ENCODE measurements at regions not wholly inside any gene's neighbourhood (a gene's known extent, or its start where the extent isn't known, plus 50 kb on each side); places are given as distances from the start of the nearest gene placed in this dataset.
"Not testable (repeated sequence)": the region's sequence is repeated elsewhere in the genome, so short reads cannot be mapped to it uniquely, and the experiment has no call there.

GRCh38 chr17:64800987-64801386 lies 118.3 kb downstream of the LRRC37A3 start:
- DNase-seq (ENCODE audit: low read depth in 2 of 2): not testable (repeated sequence)

GRCh38 chr17:64800361-64800895 lies 118.8 kb downstream of the LRRC37A3 start:
- DNase-seq (ENCODE audit: low read depth in 2 of 2): not testable (repeated sequence)

- not testable (repeated sequence) for DNase-seq (ENCODE audit: low read depth in 2 of 2)
Observed at GRCh38 chr17:64799543-64800188, 119.6 kb downstream of the LRRC37A3 start.

GRCh38 chr17:64798961-64799360 lies 120.3 kb downstream of the LRRC37A3 start:
- not testable (repeated sequence) for DNase-seq (ENCODE audit: low read depth in 2 of 2)

GRCh38 chr17:64798489-64798790 lies 120.8 kb downstream of the LRRC37A3 start:
- peak in 1 of 2 donors; percentile 34 for DNase-seq (ENCODE audit: low read depth in 2 of 2)

GRCh38 chr17:64797746-64798488 lies 121.4 kb downstream of the LRRC37A3 start:
- DNase-seq (ENCODE audit: low read depth in 2 of 2): not testable (repeated sequence)

GRCh38 chr17:64795342-64795741 lies 123.9 kb downstream of the LRRC37A3 start:
- DNase-seq (ENCODE audit: low read depth in 2 of 2): not testable (repeated sequence)

DNA sequence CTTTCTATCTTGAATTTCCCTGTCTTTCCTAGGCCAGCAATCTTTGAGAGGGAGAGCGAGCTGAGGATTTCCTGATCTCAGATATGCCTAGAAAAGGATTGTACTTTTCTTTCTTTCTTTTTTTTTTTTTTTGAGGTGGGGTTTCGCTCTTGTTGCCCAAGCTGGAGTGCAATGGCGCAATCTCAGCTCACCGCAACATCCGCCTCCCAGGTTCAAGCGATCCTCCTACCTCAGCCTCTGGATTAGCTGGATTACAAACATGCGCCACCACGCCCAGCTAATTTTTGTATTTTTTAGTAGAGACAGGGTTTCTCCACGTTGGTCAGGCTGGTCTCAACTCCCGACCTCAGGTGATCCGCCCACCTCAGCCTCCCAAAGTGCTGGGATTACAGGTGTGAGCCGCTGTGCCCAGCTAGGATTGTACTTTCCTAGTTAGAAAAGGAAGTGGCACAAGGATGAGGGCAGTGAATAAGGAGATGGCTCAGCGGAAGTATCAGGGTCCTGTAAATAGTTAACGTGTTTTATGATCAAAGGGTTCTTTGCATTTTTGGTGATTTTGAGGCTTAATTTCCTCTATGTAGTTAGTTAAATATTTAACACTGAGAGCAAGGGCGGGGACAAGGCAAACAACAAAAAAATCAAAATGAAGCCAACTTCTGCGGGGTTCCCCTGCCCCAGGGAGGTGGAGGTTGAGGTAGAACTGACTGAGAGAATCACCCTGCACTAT lies 124.6 kb downstream of the LRRC37A3 start:
- not testable (repeated sequence) for DNase-seq (ENCODE audit: low read depth in 2 of 2)

GRCh38 chr17:64794113-64794512 lies 125.2 kb downstream of the LRRC37A3 start:
- DNase-seq (ENCODE audit: low read depth in 2 of 2): peak in 1 of 2 donors; percentile 48

- DNase-seq (ENCODE audit: low read depth in 2 of 2): peak; percentile 92 to 93
Observed at GRCh38 chr17:64792793-64793575, 126.3 kb downstream of the LRRC37A3 start.

- DNase-seq (ENCODE audit: low read depth in 2 of 2): not testable (repeated sequence)
Observed at GRCh38 chr17:64792276-64792675, 127.0 kb downstream of the LRRC37A3 start.

DNA sequence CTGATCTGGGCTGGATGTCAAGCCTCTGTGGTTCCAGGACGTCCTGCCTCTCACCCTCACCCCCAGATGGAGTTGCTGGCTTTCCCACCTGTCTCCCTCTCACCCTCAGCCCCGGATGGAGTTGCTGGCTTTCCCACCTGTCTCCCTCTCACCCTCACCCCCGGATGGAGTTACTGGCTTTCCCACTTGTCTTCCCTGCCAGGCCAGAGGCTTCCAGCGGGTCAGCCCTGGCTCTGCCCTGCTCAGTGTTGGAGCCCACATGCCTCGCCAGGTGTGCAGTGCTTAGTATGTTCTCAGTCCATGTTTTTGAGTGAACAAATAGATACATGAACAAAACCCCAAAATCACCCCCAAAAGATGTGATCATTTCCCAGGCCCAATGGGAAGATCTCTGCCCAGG lies 127.6 kb downstream of the LRRC37A3 start:
- DNase-seq (ENCODE audit: low read depth in 2 of 2): not testable (repeated sequence)

- not testable (repeated sequence) for DNase-seq (ENCODE audit: low read depth in 2 of 2)
Observed at GRCh38 chr17:64791226-64791625, 128.1 kb downstream of the LRRC37A3 start.

- DNase-seq (ENCODE audit: low read depth in 2 of 2): not testable (repeated sequence)
Observed at GRCh38 chr17:64790690-64791089, 128.6 kb upstream of the SMURF2 start.

GRCh38 chr17:64790193-64790592 lies 128.1 kb upstream of the SMURF2 start:
- DNase-seq (ENCODE audit: low read depth in 2 of 2): not testable (repeated sequence)

GRCh38 chr17:64789061-64789445 lies 126.9 kb upstream of the SMURF2 start:
- not testable (repeated sequence) for DNase-seq (ENCODE audit: low read depth in 2 of 2)

- DNase-seq (ENCODE audit: low read depth in 2 of 2): no peak
Observed at GRCh38 chr17:64788286-64789060, 126.4 kb upstream of the SMURF2 start.

DNA sequence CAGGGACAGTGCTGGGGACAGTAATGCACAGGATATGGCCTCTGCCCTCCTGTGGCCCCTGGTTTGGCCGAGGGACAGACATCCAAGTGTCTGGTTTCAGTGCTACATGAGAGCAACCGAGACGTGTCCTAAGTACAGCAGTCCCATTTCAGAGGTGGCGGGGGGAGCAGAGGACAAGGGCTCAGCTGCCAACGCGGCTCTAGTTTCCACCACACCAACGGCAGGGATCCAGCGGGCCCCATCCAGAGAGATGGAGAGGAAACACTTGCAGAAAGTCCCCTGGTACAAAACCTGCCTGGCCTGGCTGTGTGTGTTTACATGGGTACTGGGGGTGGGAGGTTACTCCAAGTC lies 125.8 kb upstream of the SMURF2 start:
- peak in 1 of 2 donors; percentile 38 for DNase-seq (ENCODE audit: low read depth in 2 of 2)

DNA sequence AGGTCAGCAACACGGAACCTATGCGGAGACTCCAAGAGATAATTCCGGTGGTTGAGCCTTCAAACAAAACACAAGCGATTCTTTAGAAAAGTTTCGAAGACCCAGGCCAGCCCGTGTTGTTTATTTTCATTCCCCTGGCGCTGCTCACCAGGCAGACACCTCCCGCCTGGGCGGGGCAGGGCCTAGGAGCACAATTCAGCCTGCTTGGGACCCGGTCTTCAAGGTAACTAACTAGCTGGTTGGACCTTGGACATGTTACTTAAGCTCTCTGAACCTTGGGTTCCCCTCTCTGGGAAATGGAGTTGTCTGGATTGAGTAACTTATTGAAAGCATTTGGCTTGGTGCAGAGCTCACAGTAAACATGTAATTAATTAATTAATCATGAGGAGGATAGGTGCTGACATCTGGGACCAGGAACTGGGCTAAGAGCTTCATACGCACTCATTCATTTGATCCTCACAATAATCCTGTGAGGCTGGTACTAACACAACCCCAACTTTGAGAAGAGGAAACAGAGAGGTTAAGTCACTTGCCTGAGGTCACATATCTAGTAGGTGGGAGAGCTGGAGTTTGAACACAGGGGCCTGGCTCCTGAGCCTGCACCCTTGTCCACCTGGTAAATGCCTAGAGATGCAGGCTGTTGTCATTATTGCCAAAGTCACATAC lies 125.3 kb upstream of the SMURF2 start:
- DNase-seq (ENCODE audit: low read depth in 2 of 2): no peak

GRCh38 chr17:64786337-64786736 lies 124.2 kb upstream of the SMURF2 start:
- no peak for DNase-seq (ENCODE audit: low read depth in 2 of 2)

Measured in lung microvascular endothelial cell (primary cell).